ENCODE measurements at regions not wholly inside any gene's neighbourhood (a gene's known extent, or its start where the extent isn't known, plus 50 kb on each side); places are given as distances from the start of the nearest gene placed in this dataset.

- H3K4me1 Mint-ChIP-seq, result peaks cover 2% of the 10 kb centered on the region in 2 experiments; a peak in 2 of 4 replicates
Measured at GRCh38 chr2:138846216-138846821, 66.1 kb upstream of the NXPH2 start.

More at GRCh38 chr2:138846216-138846821, 66.1 kb upstream of the NXPH2 start:
- H4K5ac ChIP-seq (ENCODE audit: insufficient read length, low read depth, low read length), result no peak overlapping the region
- Mint-ChIP-seq H3K27me3 (ENCODE audit: low read depth) (no peaks in the 10 kb centered on the region; the same call in 1 of the 2 replicates), H3K9me3 (no peaks in the 10 kb centered on the region), H3K27ac (no peak overlapping the region), H3K36me3 (ENCODE audit: insufficient read depth in 1 of 3, low read depth in 3 of 3) (no peaks in the 10 kb centered on the region), H3K4me3 (no peak overlapping the region)
- H3K9ac ChIP-seq (ENCODE audit: extremely low read depth, insufficient read length, low read length), result no peak overlapping the region
- H3K79me1 ChIP-seq (ENCODE audit: insufficient read depth, low read depth, low read length, poor library complexity, severe bottlenecking), result no peaks in the 10 kb centered on the region
- TF ChIP-seq, protein P1, sequence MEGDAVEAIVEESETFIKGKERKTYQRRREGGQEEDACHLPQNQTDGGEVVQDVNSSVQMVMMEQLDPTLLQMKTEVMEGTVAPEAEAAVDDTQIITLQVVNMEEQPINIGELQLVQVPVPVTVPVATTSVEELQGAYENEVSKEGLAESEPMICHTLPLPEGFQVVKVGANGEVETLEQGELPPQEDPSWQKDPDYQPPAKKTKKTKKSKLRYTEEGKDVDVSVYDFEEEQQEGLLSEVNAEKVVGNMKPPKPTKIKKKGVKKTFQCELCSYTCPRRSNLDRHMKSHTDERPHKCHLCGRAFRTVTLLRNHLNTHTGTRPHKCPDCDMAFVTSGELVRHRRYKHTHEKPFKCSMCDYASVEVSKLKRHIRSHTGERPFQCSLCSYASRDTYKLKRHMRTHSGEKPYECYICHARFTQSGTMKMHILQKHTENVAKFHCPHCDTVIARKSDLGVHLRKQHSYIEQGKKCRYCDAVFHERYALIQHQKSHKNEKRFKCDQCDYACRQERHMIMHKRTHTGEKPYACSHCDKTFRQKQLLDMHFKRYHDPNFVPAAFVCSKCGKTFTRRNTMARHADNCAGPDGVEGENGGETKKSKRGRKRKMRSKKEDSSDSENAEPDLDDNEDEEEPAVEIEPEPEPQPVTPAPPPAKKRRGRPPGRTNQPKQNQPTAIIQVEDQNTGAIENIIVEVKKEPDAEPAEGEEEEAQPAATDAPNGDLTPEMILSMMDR (conservative IDR thresholded peaks at IDR 0.05), result peak; percentile 86
- no peak overlapping the region for H3K14ac ChIP-seq (ENCODE audit: insufficient read depth, low read length)
- no peak overlapping the region for H2BK120ac ChIP-seq (ENCODE audit: low read depth, low read length, poor library complexity, severe bottlenecking)
- H3K4ac ChIP-seq (ENCODE audit: low read depth, low read length), result no peak overlapping the region
- no peak overlapping the region for H4K91ac ChIP-seq (ENCODE audit: insufficient read length, low read depth, low read length)
- H3K27me3 ChIP-seq (ENCODE audit: insufficient read depth, low read length), result no peaks in the 10 kb centered on the region
- H3K9me3 ChIP-seq (ENCODE audit: control insufficient read depth, low read depth, low read length), result no peaks in the 10 kb centered on the region
- H2BK15ac ChIP-seq (ENCODE audit: low read depth, low read length), result no peak overlapping the region
- no peaks in the 10 kb centered on the region for H3K4me1 ChIP-seq (ENCODE audit: insufficient read depth, low read length)
- WGBS (ENCODE audit: extremely low coverage, insufficient read length, low lambda C conversion rate), result no CpG with 5 or more reads among the region's 8 CpGs
- H2BK12ac ChIP-seq (ENCODE audit: insufficient read length, low read depth, low read length), result no peak overlapping the region
- H3K23ac ChIP-seq (ENCODE audit: insufficient read length, low read depth, low read length), result no peak overlapping the region
- H3K79me2 ChIP-seq (ENCODE audit: insufficient read depth, low read length), result no peaks in the 10 kb centered on the region
- H2AK5ac ChIP-seq (ENCODE audit: insufficient read length, low read length), result no peak overlapping the region
- no peak overlapping the region for H3K27ac ChIP-seq (ENCODE audit: insufficient read length, low read depth, low read length)
- DNase-seq, result no peak
- H3K56ac ChIP-seq (ENCODE audit: insufficient read length, low read depth, low read length), result no peak overlapping the region
- H2AFZ ChIP-seq (ENCODE audit: low read length), result no peak overlapping the region
- H3T11ph ChIP-seq (ENCODE audit: low read length), result no peak overlapping the region
- no peak overlapping the region for H3K18ac ChIP-seq (ENCODE audit: insufficient read length, low read depth, low read length)
- H4K8ac ChIP-seq (replicated peaks; ENCODE audit: insufficient read length, low read depth, low read length), result no peak overlapping the region
- no peak overlapping the region for H2BK5ac ChIP-seq (ENCODE audit: insufficient read length, low read length)
- H2BK20ac ChIP-seq (ENCODE audit: low read depth, low read length, poor library complexity, severe bottlenecking), result no peak overlapping the region
- no peaks in the 10 kb centered on the region for H3K23me2 ChIP-seq (ENCODE audit: insufficient read length, low read depth, low read length, poor library complexity, severe bottlenecking)
- no peak overlapping the region for H3K4me2 ChIP-seq (ENCODE audit: insufficient read depth, insufficient read length, low read length)
- no peaks in the 10 kb centered on the region for H4K20me1 ChIP-seq (ENCODE audit: control insufficient read depth, insufficient read depth, insufficient read length)
